BJ (cell line): ENCODE measurements at regions not wholly inside any gene's neighbourhood (a gene's known extent, or its start where the extent isn't known, plus 50 kb on each side); places are given as distances from the start of the nearest gene placed in this dataset.

Experiments used
- CTCF ChIA-PET: fragments of 350-600 bp; formaldehyde crosslinking; extraction: SDS; loops from one replicate; lab custom pipeline; 2021; ENCODE audit warnings: antibody characterized with exemption, inconsistent platforms; lab: Yijun Ruan, JAX
- POLR2A ChIA-PET: fragments of 300-600 bp; sonication (Branson Sonifier 250); formaldehyde crosslinking; extraction: SDS; loops from one replicate; lab custom pipeline; 2021; ENCODE audit warnings: antibody characterized with exemption; lab: Charles Lee
- DNase-seq: peaks from one replicate; pipeline ENCODE4 v3.0.0-alpha.2; 2011; ENCODE audit warnings: low read depth
- H3K27me3 ChIP-seq: 2 replicates; pipeline ENCODE4 v1.6.0; 2011; ENCODE audit warnings: low read length; ENCODE audit not compliant: control insufficient read depth, insufficient read depth
- H3K36me3 ChIP-seq: 2 replicates; pipeline ENCODE4 v1.5.1; 2011; ENCODE audit warnings: low read length; ENCODE audit not compliant: control insufficient read depth, insufficient read depth
- H3K4me3 ChIP-seq: 2 replicates; pipeline ENCODE4 v1.5.1; 2011; ENCODE audit warnings: low read depth, mild to moderate bottlenecking, control low read depth, low read length
- TF ChIP-seq, protein P1 (sequence below): IDR thresholded peaks from 2 replicates; pipeline ENCODE4 v1.5.1; 2011; ENCODE audit warnings: low read depth, mild to moderate bottlenecking, control low read depth, inconsistent platforms, low read length, moderate library complexity; ENCODE audit not compliant: insufficient read depth

DNA sequence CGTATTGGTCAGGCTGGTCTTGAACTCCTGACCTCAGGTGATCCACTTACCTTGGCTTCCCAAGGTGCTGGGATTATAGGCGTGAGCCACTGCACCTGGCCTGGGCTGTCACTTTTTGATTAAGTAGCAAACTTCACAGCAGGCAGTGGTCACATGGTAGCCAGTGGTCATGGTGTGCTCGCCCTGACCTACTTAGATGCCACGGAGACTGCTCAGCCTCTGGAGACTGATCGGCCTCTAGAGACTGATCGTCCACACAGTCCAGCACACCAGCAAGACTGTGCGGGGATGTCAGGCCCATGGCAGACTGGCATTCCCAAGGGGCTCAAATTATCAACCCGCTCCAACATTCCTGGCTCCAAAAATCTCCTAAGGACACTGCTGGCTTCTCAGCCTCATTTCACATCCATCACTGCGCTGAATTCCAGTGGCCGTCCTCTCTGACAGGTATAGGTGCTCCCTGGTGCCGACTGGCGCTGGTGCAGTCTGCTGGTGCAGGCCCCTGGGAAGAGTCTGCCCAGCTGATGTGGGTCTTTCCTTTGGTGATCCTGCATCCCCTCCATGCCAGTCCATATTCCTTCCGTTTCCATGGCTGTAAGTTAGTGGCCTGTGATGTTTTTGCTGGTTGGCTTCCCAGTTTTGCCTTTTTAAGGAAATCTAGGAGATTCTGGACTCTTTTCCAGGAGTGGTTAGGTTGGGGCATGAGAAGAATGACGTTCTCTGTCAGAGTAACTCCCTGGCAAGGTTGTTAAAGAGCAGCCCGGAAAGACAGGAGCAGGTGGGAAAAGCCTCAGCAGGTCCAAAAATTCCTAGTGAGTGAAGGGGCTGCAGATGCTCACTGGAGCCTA, 374.5 kb upstream of the HS6ST1 start:
- peaks cover 4% of the 10 kb centered on the region for H3K27me3 ChIP-seq
- TF ChIP-seq, protein P1, sequence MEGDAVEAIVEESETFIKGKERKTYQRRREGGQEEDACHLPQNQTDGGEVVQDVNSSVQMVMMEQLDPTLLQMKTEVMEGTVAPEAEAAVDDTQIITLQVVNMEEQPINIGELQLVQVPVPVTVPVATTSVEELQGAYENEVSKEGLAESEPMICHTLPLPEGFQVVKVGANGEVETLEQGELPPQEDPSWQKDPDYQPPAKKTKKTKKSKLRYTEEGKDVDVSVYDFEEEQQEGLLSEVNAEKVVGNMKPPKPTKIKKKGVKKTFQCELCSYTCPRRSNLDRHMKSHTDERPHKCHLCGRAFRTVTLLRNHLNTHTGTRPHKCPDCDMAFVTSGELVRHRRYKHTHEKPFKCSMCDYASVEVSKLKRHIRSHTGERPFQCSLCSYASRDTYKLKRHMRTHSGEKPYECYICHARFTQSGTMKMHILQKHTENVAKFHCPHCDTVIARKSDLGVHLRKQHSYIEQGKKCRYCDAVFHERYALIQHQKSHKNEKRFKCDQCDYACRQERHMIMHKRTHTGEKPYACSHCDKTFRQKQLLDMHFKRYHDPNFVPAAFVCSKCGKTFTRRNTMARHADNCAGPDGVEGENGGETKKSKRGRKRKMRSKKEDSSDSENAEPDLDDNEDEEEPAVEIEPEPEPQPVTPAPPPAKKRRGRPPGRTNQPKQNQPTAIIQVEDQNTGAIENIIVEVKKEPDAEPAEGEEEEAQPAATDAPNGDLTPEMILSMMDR = no peak
- no peak for DNase-seq
- ChIA-PET POLR2A (no interaction called here), CTCF (no interaction called here)
- no peaks in the 10 kb centered on the region for H3K36me3 ChIP-seq
- no peak overlapping the region for H3K4me3 ChIP-seq

GRCh38 chr2:128693743-128694029, 375.0 kb upstream of the HS6ST1 start:
- TF ChIP-seq, protein P1 = no peak
- H3K27me3 ChIP-seq = peaks cover 4% of the 10 kb centered on the region
- no peak overlapping the region for H3K4me3 ChIP-seq
- DNase-seq = no peak
- POLR2A ChIA-PET = no interaction called here
- no peaks in the 10 kb centered on the region for H3K36me3 ChIP-seq
- CTCF ChIA-PET = no interaction called here

DNA sequence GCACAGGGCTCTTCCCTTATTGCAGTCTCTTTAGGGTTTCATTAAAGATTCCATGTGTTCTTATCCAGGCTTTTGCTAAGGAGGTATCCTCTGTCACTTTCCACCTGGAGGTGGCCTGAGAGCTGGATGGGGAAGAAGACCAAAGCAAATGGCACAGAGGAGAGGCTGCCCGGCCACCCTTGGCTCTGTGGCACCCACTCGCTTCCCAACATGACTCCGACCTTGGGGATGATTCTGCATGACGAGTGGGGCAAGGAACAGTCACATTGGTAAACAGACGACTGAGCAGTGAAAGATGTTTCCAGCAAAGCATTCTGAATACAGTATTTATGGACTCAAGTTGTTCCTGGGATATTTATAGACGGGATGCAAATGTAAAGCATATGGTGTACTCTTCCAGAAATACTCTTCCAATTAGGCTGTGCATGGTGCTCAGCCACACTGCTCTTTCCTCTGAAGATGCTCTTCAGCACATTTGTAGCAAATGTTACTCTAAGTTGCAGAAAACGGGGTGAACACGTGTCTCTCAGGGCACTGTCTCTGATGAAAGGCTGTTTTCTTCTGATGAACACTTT, 377.1 kb upstream of the HS6ST1 start:
- TF ChIP-seq, protein P1 = no peak
- ChIA-PET CTCF (no interaction called here), POLR2A (no interaction called here)
- no peaks in the 10 kb centered on the region for H3K36me3 ChIP-seq
- no peak for DNase-seq
- H3K27me3 ChIP-seq = peaks cover 4% of the 10 kb centered on the region
- H3K4me3 ChIP-seq = no peak overlapping the region

DNA sequence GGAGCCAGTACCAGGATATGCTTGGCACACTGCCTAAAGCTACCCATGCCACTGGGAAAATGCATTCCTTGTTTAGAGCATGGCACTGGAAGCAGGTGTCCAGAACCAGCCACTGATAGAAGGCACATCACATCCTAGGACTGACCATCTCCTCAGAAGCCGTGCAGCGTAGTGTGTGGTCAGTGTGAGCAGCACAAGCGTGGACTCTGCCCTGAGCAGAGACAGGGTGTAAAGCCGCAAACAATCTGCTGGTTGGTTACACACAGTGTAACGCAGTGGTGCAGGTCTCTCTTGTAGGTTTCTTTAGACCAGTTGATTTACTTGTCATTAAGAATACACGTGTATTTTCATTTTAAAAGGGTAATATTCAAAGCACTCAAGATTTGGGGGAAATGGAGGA, 377.8 kb upstream of the HS6ST1 start:
- peaks cover 4% of the 10 kb centered on the region for H3K27me3 ChIP-seq
- no peak overlapping the region for H3K4me3 ChIP-seq
- TF ChIP-seq, protein P1 = no peak
- POLR2A ChIA-PET = no interaction called here
- DNase-seq = no peak
- CTCF ChIA-PET = no interaction called here
- H3K36me3 ChIP-seq = no peaks in the 10 kb centered on the region

DNA sequence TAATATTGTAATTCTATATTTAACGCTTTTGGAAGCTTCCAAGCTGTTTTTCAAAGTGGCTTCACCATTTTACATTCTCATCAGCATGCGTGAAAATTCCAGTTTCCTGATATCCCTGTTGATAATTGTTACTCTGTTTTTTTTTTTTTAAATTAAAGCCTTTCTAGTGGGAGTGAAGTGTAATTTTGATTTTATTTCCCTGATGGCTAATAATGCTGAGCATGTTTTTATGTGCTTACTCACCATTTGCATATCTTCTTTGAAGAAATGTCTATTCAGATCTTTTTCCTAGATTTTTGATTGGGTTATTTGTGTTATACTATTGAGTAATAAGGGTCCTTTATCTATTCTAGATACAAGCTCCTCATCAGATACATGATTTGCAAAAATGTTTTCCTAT, 382.8 kb upstream of the HS6ST1 start:
- Histone ChIP-seq H3K4me3 (no peak overlapping the region), H3K27me3 (no peaks in the 10 kb centered on the region), H3K36me3 (no peaks in the 10 kb centered on the region)
- TF ChIP-seq, protein P1 = no peak
- CTCF ChIA-PET = interaction anchor here (1.7 kb wide), 1 partner anchor 9 kb away, joined by 4 read pairs; no protein-coding TSS in a partner anchor
- POLR2A ChIA-PET = no interaction called here
- no peak for DNase-seq
